HG03108 (cell line): ENCODE measurements at regions not wholly inside any gene's neighbourhood (a gene's known extent, or its start where the extent isn't known, plus 50 kb on each side); places are given as distances from the start of the nearest gene placed in this dataset.

Experiments used
- ATAC-seq: cut with Tn5 transposase; IDR thresholded peaks from one replicate; pipeline ENCODE4 v1.9.1; 2021; ENCODE audit warnings: moderate library complexity; ENCODE audit not compliant: unreplicated experiment

GRCh38 chr12:124094733-124095132 is 121.7 kb downstream of the ZNF664 start:
- ATAC-seq, result no peak

- ATAC-seq, result no peak
Measured at GRCh38 chr12:124096109-124096508, 123.1 kb downstream of the ZNF664 start.

- no peak for ATAC-seq
Measured at GRCh38 chr12:124096869-124097434, 123.9 kb downstream of the ZNF664 start.

GRCh38 chr12:124097701-124098100 is 124.7 kb downstream of the ZNF664 start:
- ATAC-seq, result no peak

- ATAC-seq, result no peak
Measured at GRCh38 chr12:124098101-124098757, 125.2 kb downstream of the ZNF664 start.

- ATAC-seq, result no peak
Measured at GRCh38 chr12:124098887-124099286, 125.9 kb downstream of the ZNF664 start.

GRCh38 chr12:124099661-124100060 is 126.6 kb downstream of the ZNF664 start:
- no peak for ATAC-seq

- ATAC-seq, result no peak
Measured at GRCh38 chr12:124100572-124101178, 127.7 kb downstream of the ZNF664 start.

- no peak for ATAC-seq
Measured at GRCh38 chr12:124105546-124105945, 132.5 kb downstream of the ZNF664 start.

- ATAC-seq, result no peak
Measured at GRCh38 chr12:124107351-124107750, 134.3 kb downstream of the ZNF664 start.

- no peak for ATAC-seq
Measured at GRCh38 chr12:124109760-124110159, 136.7 kb downstream of the ZNF664 start.

- ATAC-seq, result no peak
Measured at GRCh38 chr12:124110372-124110883, 137.4 kb downstream of the ZNF664 start.

- ATAC-seq, result no peak
Measured at GRCh38 chr12:124111006-124111405, 138.0 kb downstream of the ZNF664 start.

- no peak for ATAC-seq
Measured at GRCh38 chr12:124114316-124114715, 141.3 kb downstream of the ZNF664 start.

- ATAC-seq, result no peak
Measured at GRCh38 chr12:124115496-124115895, 142.5 kb downstream of the ZNF664 start.

- no peak for ATAC-seq
Measured at GRCh38 chr12:124115976-124116690, 143.1 kb downstream of the ZNF664 start.

- ATAC-seq, result no peak
Measured at GRCh38 chr12:124120739-124121138, 147.7 kb downstream of the ZNF664 start.

GRCh38 chr12:124122722-124123121 is 149.7 kb downstream of the ZNF664 start:
- no peak for ATAC-seq

GRCh38 chr12:124123296-124124000 is 150.4 kb downstream of the ZNF664 start:
- ATAC-seq, result no peak

- peak; percentile 85 for ATAC-seq
Measured at GRCh38 chr12:124125203-124125871, 152.3 kb downstream of the ZNF664 start.
